NCI-H2081 treated with DMSO at 0.1 percent for 48 hours (cell line): ENCODE measurements at regions not wholly inside any gene's neighbourhood (a gene's known extent, or its start where the extent isn't known, plus 50 kb on each side); places are given as distances from the start of the nearest gene placed in this dataset.
"Not testable (repeated sequence)": the region's sequence is repeated elsewhere in the genome, so short reads cannot be mapped to it uniquely, and the experiment has no call there.

Source experiments
- DNase-seq: peaks from one replicate; lab custom pipeline; 2025; lab: John Stamatoyannopoulos, UW

DNA sequence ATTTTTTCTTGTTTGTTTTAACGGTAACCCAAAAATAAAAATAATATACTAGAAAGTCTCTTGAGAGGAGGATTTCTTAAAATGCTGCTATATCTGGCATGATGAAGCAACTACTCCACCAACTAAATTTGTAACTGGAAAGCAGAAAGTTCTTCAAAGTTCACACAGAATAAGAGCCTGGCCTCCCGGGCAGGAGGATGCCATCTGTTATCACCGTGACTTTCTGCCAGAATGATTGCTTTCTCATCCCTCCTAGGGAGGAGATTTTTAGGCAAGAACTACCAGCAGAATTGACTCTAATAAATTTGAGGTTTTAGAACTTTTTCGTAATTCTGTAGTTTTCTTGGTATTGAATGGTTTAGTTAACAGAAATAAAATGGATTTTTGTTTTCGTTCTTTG is 464.6 kb upstream of the ACTBL2 start:
- no peak for DNase-seq

- no peak for DNase-seq
These were observed 458.3 kb upstream of the ACTBL2 start for GRCh38 chr5:57940879-57941278.

GRCh38 chr5:57940236-57940635 is 457.6 kb upstream of the ACTBL2 start:
- DNase-seq = no peak

DNA sequence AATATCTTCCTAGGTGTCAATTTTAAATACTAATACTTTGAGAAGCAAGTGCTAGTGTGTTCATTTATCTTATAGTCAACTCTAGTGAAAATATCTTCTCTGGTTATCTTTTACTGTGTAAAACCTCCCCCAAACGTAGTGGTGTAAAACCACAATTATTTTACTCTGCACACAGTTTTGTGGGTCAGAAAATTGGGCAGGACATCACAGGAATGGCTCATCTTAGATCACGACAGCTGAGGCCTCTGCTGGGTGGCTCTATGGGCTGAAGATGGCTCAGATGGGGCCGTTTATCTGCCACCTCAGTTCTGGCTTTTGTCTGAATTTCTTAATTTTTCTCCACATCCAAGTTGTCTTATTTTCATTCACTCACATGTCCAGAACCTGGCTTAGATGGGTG is 457.2 kb upstream of the ACTBL2 start:
- no peak for DNase-seq

- no peak for DNase-seq
These were observed 456.7 kb upstream of the ACTBL2 start for GRCh38 chr5:57939335-57939734.

GRCh38 chr5:57938174-57938557 is 455.6 kb upstream of the ACTBL2 start:
- DNase-seq = no peak

GRCh38 chr5:57937501-57938173 is 455.0 kb upstream of the ACTBL2 start:
- DNase-seq = no peak

DNA sequence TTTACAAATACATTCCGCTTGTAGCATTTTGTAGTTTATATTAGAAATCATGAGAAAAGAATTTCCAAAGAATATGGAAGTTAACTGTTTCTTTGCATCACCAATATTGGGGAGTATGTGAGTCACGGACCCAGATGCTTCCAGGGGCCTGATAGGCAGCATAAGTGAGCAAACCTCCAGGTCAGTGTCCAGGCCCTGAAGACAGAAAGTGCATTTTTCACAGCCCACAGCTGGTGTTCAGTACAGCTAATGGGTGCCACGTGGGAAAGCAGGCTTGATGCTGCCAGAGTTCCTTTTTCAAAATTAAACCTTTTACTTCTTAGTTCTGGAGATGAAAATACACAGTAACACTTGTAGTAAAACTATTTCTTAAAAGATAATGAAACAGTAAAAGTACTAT is 454.4 kb upstream of the ACTBL2 start:
- no peak for DNase-seq

- no peak for DNase-seq
These were observed 450.1 kb upstream of the ACTBL2 start for GRCh38 chr5:57932761-57933160.

- no peak for DNase-seq
These were observed 449.2 kb upstream of the ACTBL2 start for GRCh38 chr5:57931807-57932206.

DNA sequence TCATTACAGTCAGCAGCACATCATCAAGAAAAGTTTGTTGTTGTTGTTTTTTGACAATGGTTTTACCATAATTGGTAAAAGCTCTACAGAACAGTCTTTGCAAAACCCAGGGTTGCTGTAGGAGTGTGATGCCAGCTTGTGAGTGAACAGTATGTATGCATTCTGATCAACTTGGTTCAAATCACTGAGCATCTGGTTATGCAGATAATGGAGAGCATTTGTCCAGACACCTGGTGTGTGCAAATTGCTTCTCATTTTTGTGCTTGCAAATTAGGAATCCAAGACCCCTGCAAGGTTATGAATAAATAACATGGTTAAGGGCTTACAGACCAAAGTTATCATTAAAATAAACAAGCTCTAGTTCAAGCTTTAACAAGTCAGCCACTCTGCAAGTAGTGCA is 448.7 kb upstream of the ACTBL2 start:
- DNase-seq = no peak

GRCh38 chr5:57929271-57929670 is 446.7 kb upstream of the ACTBL2 start:
- no peak for DNase-seq

DNA sequence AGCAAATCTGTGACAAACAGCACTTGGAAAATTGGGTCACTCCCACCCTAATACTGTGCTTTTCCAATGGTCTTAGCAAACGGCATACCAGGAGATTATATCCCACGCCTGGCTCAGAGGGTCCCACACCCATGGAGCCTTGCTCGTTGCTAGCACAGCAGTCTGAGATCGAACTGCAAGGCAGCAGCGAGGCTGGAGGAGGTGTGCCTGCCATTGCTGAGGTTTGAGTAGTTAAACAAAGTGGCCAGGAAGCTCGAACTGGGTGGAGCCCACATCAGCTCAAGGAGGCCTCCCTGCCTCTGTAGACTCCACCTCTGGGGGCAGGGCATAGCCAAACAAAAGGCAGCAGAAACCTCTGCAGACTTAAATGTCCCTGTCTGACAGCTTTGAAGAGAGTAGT is 440.5 kb upstream of the ACTBL2 start:
- not testable (repeated sequence) for DNase-seq

GRCh38 chr5:57917004-57917403 is 434.4 kb upstream of the ACTBL2 start:
- no peak for DNase-seq

DNA sequence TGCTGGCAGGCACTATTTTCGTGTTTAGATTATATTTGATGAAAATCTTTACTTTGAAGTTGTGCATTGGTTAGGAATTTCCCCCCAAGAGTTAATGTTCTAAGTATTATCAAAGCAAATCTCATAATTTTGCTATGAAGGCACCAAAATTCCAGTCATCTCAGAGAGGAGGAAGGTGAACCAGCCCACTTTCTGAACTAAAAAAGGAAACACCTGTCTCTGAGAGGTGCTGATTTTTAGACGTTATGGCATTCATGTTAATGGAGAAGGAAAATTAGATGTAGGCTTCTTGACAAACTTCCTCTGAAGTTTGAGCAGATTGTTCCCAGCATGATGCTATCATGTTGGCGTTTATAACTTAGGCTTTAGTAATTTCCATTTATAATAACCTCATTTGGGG is 432.9 kb upstream of the ACTBL2 start:
- DNase-seq = no peak

- DNase-seq = no peak
These were observed 428.8 kb upstream of the ACTBL2 start for GRCh38 chr5:57911438-57911837.

GRCh38 chr5:57906671-57907070 is 424.1 kb upstream of the ACTBL2 start:
- DNase-seq = no peak

DNA sequence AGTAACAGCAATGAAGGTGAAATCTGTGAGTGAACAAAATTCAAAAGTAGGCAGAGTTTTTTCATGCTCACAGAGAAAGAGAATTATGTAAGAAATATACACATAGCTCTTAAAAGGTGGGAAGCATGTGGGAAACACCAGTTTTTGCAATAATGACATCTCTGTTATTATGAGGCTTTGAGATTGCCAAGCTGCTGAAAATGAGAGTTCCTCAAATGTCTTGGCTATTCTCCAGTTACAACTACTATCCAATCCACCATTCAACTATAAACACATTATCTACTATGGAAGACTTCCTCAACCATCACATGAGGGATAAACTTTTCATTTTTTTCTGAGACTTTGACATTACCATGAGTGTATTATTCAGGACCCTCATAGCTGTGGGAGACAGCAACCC is 420.8 kb upstream of the ACTBL2 start:
- no peak for DNase-seq

- DNase-seq = no peak
These were observed 419.5 kb upstream of the ACTBL2 start for GRCh38 chr5:57902095-57902494.

GRCh38 chr5:57900381-57900944 is 417.9 kb upstream of the ACTBL2 start:
- no peak for DNase-seq

DNA sequence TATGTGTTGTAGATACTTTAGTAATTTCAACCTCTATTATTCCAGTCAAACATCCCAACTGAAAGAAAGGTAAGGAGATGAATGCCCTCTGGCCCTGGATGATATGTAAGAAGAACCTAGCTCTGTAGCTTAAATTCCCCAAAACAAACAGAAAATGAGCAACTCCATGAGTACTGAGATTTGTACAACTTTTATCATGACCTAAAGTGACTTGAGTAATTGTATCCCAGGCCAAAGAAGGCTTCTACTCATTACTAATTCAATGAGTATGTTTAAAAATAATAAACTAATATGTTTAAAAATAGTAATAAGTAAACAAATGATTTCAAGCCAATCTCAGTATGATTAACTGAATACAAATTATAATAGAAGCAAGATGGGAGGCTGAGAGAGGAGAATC is 414.0 kb upstream of the ACTBL2 start:
- no peak for DNase-seq

- no peak for DNase-seq
These were observed 413.2 kb upstream of the ACTBL2 start for GRCh38 chr5:57895766-57896165.

DNA sequence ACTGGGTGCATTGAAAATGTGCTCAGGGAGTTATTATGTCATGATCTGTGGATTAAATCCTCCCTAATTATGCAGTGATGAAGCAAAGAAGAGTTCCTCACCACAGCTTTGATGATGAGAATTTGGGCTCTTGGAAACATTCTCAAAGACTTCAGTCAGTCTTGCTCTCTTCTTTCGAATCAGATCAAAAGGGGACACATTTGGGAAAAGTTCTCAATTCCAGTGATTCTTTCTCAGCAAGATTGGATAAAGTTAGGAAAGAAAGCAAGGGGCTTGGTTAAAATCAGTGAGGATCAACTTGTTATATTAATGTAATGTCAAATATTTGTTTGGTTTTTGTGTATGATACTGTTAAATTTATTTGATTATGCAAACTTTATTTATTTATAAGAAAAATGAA is 411.3 kb upstream of the ACTBL2 start:
- DNase-seq = no peak

- DNase-seq = no peak
These were observed 408.8 kb upstream of the ACTBL2 start for GRCh38 chr5:57891443-57891842.
